ENCODE measurements at regions not wholly inside any gene's neighbourhood (a gene's known extent, or its start where the extent isn't known, plus 50 kb on each side); places are given as distances from the start of the nearest gene placed in this dataset.

- no peak for DNase-seq (ENCODE audit: low read depth)
- no peak overlapping the region for H3K4me3 ChIP-seq (replicated peaks; ENCODE audit: low read depth, low read length)
- no peak for TF ChIP-seq CTCF (IDR thresholded peaks at IDR 0.05; ENCODE audit: low read length, missing control alignments)
These were observed 286.0 kb downstream of the NPHP4 start for GRCh38 chr1:5706239-5706638.

DNA sequence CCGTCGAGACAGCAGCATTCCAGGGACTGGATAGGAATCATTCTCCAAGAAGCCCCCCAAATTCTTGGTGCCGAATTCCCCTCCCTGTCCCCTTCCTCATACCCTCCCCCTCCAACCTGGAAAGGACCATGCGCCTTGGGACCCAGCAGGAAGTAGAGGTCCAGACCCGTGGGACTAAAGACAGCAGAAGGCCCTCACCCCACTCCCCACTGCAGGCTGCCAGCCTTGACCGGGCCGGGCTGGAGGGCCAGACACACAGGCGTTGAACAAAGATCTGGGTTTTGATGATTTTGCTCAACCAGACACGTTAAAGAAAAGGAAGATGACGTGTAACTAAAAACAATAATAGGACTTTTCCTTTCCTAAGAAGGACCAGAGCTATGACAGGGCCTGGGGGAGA is 286.5 kb downstream of the NPHP4 start:
- TF ChIP-seq CTCF (IDR thresholded peaks at IDR 0.05; ENCODE audit: low read length, missing control alignments) = no peak
- DNase-seq (ENCODE audit: low read depth) = no peak
- H3K4me3 ChIP-seq (replicated peaks; ENCODE audit: low read depth, low read length) = no peak overlapping the region

GRCh38 chr1:5704561-5705514 is 287.4 kb downstream of the NPHP4 start:
- DNase-seq (ENCODE audit: low read depth) = no peak

GRCh38 chr1:5701642-5702041 is 290.6 kb downstream of the NPHP4 start:
- TF ChIP-seq CTCF (IDR thresholded peaks at IDR 0.05; ENCODE audit: low read length, missing control alignments) = no peak
- DNase-seq (ENCODE audit: low read depth) = no peak

More at GRCh38 chr1:5704561-5705514, 287.4 kb downstream of the NPHP4 start:
- TF ChIP-seq CTCF (IDR thresholded peaks at IDR 0.05; ENCODE audit: low read length, missing control alignments) = no peak
- H3K4me3 ChIP-seq (replicated peaks; ENCODE audit: low read depth, low read length) = no peak overlapping the region

DNA sequence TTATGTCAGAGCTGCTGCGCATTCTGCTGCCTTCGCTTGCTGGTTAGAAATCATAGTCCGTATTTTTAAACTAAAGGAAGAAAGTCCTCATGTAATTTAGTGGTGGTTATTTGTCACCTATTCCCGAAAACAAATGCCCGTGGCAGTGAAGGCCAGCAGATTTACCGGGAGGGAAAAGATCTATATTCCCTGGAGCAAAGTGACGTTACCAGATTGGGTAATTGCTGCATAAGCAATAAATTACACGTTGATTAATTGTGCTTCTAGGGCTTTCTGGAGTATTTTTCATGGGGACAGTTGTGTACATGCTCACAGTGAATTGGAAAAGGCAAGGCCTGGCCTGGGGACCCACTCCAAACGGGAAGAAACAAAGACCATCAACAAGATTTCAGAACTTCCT is 298.7 kb downstream of the NPHP4 start:
- no peak for DNase-seq (ENCODE audit: low read depth)
- no peak for TF ChIP-seq CTCF (IDR thresholded peaks at IDR 0.05; ENCODE audit: low read length, missing control alignments)
- H3K4me3 ChIP-seq (replicated peaks; ENCODE audit: low read depth, low read length) = no peak overlapping the region

More at GRCh38 chr1:5701642-5702041, 290.6 kb downstream of the NPHP4 start:
- H3K4me3 ChIP-seq (replicated peaks; ENCODE audit: low read depth, low read length) = no peak overlapping the region

- no peak overlapping the region for H3K4me3 ChIP-seq (replicated peaks; ENCODE audit: low read depth, low read length)
- TF ChIP-seq CTCF (IDR thresholded peaks at IDR 0.05; ENCODE audit: low read length, missing control alignments) = no peak
- DNase-seq (ENCODE audit: low read depth) = no peak
These were observed 299.6 kb downstream of the NPHP4 start for GRCh38 chr1:5692664-5693063.

Data from fibroblast of pulmonary artery (primary cell).